HG03520 (cell line): ENCODE measurements at regions not wholly inside any gene's neighbourhood (a gene's known extent, or its start where the extent isn't known, plus 50 kb on each side); places are given as distances from the start of the nearest gene placed in this dataset.

Source experiments
- ATAC-seq: cut with Tn5 transposase; IDR thresholded peaks from one replicate; pipeline ENCODE4 v1.9.1; 2021; ENCODE audit warnings: mild to moderate bottlenecking, moderate library complexity; ENCODE audit not compliant: unreplicated experiment

- no peak for ATAC-seq
These were observed 232.9 kb downstream of the FOXO1 start for GRCh38 chr13:40433577-40433976.

- ATAC-seq: no peak
These were observed 231.7 kb downstream of the FOXO1 start for GRCh38 chr13:40434516-40435397.

GRCh38 chr13:40438022-40438680 is 228.3 kb downstream of the FOXO1 start:
- ATAC-seq: no peak

GRCh38 chr13:40438999-40439797 is 227.2 kb downstream of the FOXO1 start:
- no peak for ATAC-seq

GRCh38 chr13:40439928-40440327 is 226.5 kb downstream of the FOXO1 start:
- ATAC-seq: no peak

- no peak for ATAC-seq
These were observed 225.2 kb downstream of the FOXO1 start for GRCh38 chr13:40440990-40441820.

GRCh38 chr13:40442231-40442630 is 224.2 kb downstream of the FOXO1 start:
- no peak for ATAC-seq

- no peak for ATAC-seq
These were observed 223.6 kb downstream of the FOXO1 start for GRCh38 chr13:40442826-40443225.

GRCh38 chr13:40444241-40444640 is 222.2 kb downstream of the FOXO1 start:
- ATAC-seq: no peak

GRCh38 chr13:40445557-40445990 is 220.9 kb downstream of the FOXO1 start:
- peak; percentile 98 for ATAC-seq

- no peak for ATAC-seq
These were observed 220.1 kb downstream of the FOXO1 start for GRCh38 chr13:40446365-40446764.

GRCh38 chr13:40447857-40448256 is 218.6 kb downstream of the FOXO1 start:
- no peak for ATAC-seq

- no peak for ATAC-seq
These were observed 214.3 kb downstream of the FOXO1 start for GRCh38 chr13:40452038-40452666.

- ATAC-seq: no peak
These were observed 213.6 kb downstream of the FOXO1 start for GRCh38 chr13:40452741-40453334.

- no peak for ATAC-seq
These were observed 213.0 kb downstream of the FOXO1 start for GRCh38 chr13:40453351-40454021.

- ATAC-seq: no peak
These were observed 210.0 kb downstream of the FOXO1 start for GRCh38 chr13:40456397-40456953.

- no peak for ATAC-seq
These were observed 209.4 kb downstream of the FOXO1 start for GRCh38 chr13:40456979-40457553.

GRCh38 chr13:40457929-40458719 is 208.3 kb downstream of the FOXO1 start:
- ATAC-seq: no peak
